ENCODE measurements at regions not wholly inside any gene's neighbourhood (a gene's known extent, or its start where the extent isn't known, plus 50 kb on each side); places are given as distances from the start of the nearest gene placed in this dataset.

DNA sequence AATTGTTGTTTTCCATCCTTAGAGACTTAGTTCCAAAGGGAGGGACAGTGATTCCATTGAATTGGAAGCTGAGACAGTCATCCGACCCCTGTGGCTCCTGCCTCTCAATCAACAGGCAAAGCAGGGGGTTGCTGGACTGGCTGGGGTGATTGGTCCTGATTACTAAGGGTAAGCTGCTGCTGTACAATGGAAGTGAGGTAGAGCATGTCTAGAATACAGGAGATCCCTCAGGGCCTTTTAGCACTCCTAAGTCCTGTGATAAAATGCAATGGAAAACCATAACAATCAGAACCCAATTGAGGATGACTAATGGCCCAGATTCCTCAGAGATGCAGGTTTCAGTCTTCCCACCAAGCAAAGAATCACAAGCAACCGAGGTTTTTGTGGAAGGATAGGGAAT, 127.6 kb downstream of the AASDH start:
- no peaks in the 10 kb centered on the region for H3K36me3 ChIP-seq
- TF ChIP-seq, protein P1, sequence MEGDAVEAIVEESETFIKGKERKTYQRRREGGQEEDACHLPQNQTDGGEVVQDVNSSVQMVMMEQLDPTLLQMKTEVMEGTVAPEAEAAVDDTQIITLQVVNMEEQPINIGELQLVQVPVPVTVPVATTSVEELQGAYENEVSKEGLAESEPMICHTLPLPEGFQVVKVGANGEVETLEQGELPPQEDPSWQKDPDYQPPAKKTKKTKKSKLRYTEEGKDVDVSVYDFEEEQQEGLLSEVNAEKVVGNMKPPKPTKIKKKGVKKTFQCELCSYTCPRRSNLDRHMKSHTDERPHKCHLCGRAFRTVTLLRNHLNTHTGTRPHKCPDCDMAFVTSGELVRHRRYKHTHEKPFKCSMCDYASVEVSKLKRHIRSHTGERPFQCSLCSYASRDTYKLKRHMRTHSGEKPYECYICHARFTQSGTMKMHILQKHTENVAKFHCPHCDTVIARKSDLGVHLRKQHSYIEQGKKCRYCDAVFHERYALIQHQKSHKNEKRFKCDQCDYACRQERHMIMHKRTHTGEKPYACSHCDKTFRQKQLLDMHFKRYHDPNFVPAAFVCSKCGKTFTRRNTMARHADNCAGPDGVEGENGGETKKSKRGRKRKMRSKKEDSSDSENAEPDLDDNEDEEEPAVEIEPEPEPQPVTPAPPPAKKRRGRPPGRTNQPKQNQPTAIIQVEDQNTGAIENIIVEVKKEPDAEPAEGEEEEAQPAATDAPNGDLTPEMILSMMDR (IDR thresholded peaks at IDR 0.05), result no peak
- peaks cover 0 to 8% (median 0%) of the 10 kb centered on the region in 11 donors for H3K9me3 ChIP-seq
- DNase-seq (no peak), ATAC-seq (no peak)
- no peak overlapping the region for H3K4me3 ChIP-seq
- intact Hi-C loops (cut with DNase I), result no loop called here
- no peak overlapping the region for H3K27ac ChIP-seq
- no peaks in the 10 kb centered on the region for H3K27me3 ChIP-seq
- WGBS, 2 donors, result 63 to 77% methylated on average over 2 of the region's 2 CpGs
- no peaks in the 10 kb centered on the region for H3K4me1 ChIP-seq

DNA sequence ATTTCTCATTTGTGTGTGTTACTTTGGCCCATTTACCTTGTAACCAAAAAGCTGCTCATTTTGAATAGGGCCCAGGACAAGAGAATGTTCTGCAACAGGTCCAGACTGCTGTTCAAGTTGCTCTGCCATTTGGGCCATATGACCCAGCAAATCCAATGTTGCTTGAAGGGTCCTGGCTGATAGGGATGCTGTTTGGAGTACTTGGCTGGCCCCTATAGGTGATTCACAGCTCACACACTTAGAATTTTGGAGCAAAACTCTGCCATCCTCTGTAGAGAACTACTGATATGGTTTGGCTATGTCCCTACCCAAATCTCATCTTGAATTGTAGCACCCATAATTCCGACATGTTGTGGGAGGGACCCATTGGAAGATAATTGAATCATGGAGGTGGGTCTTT, 131.5 kb downstream of the AASDH start:
- DNase-seq (no peak), ATAC-seq (no peak)
- Histone ChIP-seq H3K36me3 (no peaks in the 10 kb centered on the region), H3K27me3 (peaks cover 0 to 4% (median 0%) of the 10 kb centered on the region in 7 donors), H3K4me3 (no peak overlapping the region), H3K4me1 (no peaks in the 10 kb centered on the region), H3K27ac (no peak overlapping the region), H3K9me3 (no peaks in the 10 kb centered on the region)
- intact Hi-C loops (cut with DNase I), result no loop called here
- TF ChIP-seq, protein P1 (IDR thresholded peaks at IDR 0.05), result no peak
- WGBS, 2 donors, result 92 to 97% methylated on average over 1 of the region's 1 CpG

- intact Hi-C loops (cut with DNase I), result no loop called here
- DNase-seq (no peak), ATAC-seq (no peak)
- 68 to 71% methylated on average over 4 of the region's 4 CpGs for WGBS, 2 donors
- no peak overlapping the region for H3K27ac ChIP-seq
- H3K9me3 ChIP-seq, result no peaks in the 10 kb centered on the region
- TF ChIP-seq, protein P1 (IDR thresholded peaks at IDR 0.05), result no peak
- H3K27me3 ChIP-seq, result peaks cover 0 to 4% (median 0%) of the 10 kb centered on the region in 7 donors
- H3K36me3 ChIP-seq, result no peaks in the 10 kb centered on the region
- no peak overlapping the region for H3K4me3 ChIP-seq
- H3K4me1 ChIP-seq, result no peaks in the 10 kb centered on the region
Measured at GRCh38 chr4:56253666-56254305, 133.5 kb downstream of the AASDH start.

- Histone ChIP-seq H3K4me1 (no peaks in the 10 kb centered on the region), H3K4me3 (no peak overlapping the region), H3K27ac (no peak overlapping the region), H3K36me3 (no peaks in the 10 kb centered on the region), H3K27me3 (peaks cover 0 to 4% (median 0%) of the 10 kb centered on the region in 7 donors), H3K9me3 (no peaks in the 10 kb centered on the region)
- intact Hi-C loops (cut with DNase I), result no loop called here
- WGBS, 2 donors, result 70 to 73% methylated on average over 4 of the region's 4 CpGs
- no peak for ATAC-seq
- TF ChIP-seq, protein P1 (IDR thresholded peaks at IDR 0.05), result no peak
- DNase-seq, result no peak
Measured at GRCh38 chr4:56252561-56253152, 134.6 kb downstream of the AASDH start.

All from heart right ventricle (tissue), 16 donors.